Astrocyte (in vitro differentiated cells and primary cell): ENCODE measurements at regions not wholly inside any gene's neighbourhood (a gene's known extent, or its start where the extent isn't known, plus 50 kb on each side); places are given as distances from the start of the nearest gene placed in this dataset.

Experiments
- CTCF ChIP-seq: IDR thresholded peaks from 2 replicates; pipeline ENCODE4 v1.5.1; 2011; ENCODE audit warnings: low read depth, mild to moderate bottlenecking, inconsistent platforms, low read length, moderate library complexity; ENCODE audit not compliant: insufficient read depth
- EZH2 ChIP-seq: IDR thresholded peaks from 2 replicates; pipeline ENCODE4 v1.6.1; 2012; ENCODE audit warnings: mild to moderate bottlenecking, low read length, inconsistent platforms; ENCODE audit not compliant: insufficient read depth

DNA sequence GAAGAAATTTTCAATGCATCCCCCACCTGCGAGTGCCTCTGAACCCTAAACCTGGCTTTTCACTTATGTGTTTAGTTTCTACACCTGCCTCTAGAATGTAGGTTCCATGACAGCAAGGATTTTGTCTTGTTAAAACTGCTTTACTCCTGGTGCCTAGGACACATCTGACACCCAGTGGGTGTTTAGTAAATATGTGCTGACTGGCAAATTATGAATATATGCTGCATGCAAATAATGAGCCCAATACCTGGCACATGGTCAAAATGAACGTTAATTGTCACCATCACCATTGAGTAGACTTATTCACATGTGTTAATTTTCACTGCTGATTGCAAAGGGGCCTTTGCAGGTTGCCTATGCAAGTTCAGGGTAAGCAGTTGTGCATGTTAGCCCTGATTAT, 249.9 kb upstream of the WWC1 start:
- TF ChIP-seq CTCF = no peak
- no peak for TF ChIP-seq EZH2
